Natural killer cell treated with Interleukin-12 subunit alpha and Interleukin-12 subunit beta and Interleukin-15 and Interleukin-18, amount 100 ng/mL, for 72 hours (primary cell): ENCODE measurements at regions not wholly inside any gene's neighbourhood (a gene's known extent, or its start where the extent isn't known, plus 50 kb on each side); places are given as distances from the start of the nearest gene placed in this dataset.

Experiments used
- ATAC-seq, 2 donors: fragments of 150-1000 bp; cut with Tn5 transposase in 1 of 2; sonication (Bioruptor Pico), chemical (Tn5 transposase) in 1 of 2; 2 replicates each; pipeline ENCODE4 v1.10.0; 2021
- DNase-seq: peaks from one replicate; pipeline ENCODE4 v3.0.0; 2022; ENCODE audit warnings: low spot score
- H3K27ac Mint-ChIP-seq, 2 donors: 1 replicate in 1 of 2; 2 replicates in 1 of 2; pipeline ENCODE4 v1.8.0; 2022; ENCODE audit warnings: mixed read lengths in 2 of 2, mild to moderate bottlenecking in 1 of 2, moderate library complexity in 1 of 2
- H3K27me3 Mint-ChIP-seq, 2 donors: 1 replicate in 1 of 2; 2 replicates in 1 of 2; pipeline ENCODE4 v1.8.0; 2022; ENCODE audit warnings: mixed read lengths in 2 of 2
- H3K36me3 Mint-ChIP-seq: one replicate; pipeline ENCODE4 v1.8.0; 2022; ENCODE audit warnings: mixed read lengths
- H3K4me1 Mint-ChIP-seq, 2 donors: 1 replicate in 1 of 2; 2 replicates in 1 of 2; pipeline ENCODE4 v1.8.0; 2022; ENCODE audit warnings: low read depth in 2 of 2, mixed read lengths in 2 of 2, mild to moderate bottlenecking in 1 of 2
- H3K4me3 Mint-ChIP-seq: one replicate; pipeline ENCODE4 v1.8.0; 2022; ENCODE audit warnings: mixed read lengths
- H3K9me3 Mint-ChIP-seq: 2 replicates; pipeline ENCODE4 v1.8.0; 2022; ENCODE audit warnings: mixed read lengths

DNA sequence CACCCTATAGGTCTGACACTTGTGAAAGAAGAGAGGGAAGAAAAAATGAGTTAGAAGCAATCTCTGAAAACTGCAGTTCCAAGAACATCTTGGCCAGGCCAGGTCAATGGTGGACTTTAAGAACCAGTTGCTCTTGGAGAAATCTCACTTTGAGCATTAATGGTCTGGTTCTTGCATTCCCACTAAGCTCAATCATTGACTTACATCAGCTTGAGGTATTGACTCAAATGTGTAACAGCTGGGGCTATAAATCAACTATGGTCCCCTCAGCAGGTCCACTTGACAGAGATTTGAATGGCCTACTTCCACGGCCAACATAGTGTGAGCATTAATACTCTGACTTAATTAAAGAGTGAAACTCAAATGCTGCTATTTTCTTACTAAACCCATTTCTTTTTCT is 357.8 kb upstream of the RGMB start:
- Mint-ChIP-seq H3K27ac (no peak overlapping the region), H3K4me1 (no peaks in the 10 kb centered on the region), H3K9me3 (peaks cover 6% of the 10 kb centered on the region), H3K4me3 (no peak overlapping the region), H3K36me3 (no peaks in the 10 kb centered on the region), H3K27me3 (no peaks in the 10 kb centered on the region)
- DNase-seq (no peak), ATAC-seq (no peak)

DNA sequence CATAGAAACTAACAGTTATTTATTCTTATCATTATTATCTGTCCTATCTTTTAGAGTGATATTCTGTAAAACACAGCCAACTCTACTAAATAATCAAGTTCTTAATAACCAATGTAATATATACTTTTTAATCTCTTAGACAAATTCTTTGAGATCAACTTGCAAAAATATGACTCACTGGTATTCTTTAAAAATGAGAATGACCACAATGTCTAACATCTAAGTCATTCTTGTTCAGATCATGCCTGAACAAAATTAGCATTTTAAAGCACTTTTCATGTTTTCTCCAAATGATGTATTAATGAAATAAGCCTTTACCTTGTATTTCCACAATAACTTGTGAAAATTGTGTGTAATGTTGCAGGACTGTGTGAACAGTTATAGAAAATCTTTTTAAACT is 356.9 kb upstream of the RGMB start:
- no peak for ATAC-seq
- Mint-ChIP-seq H3K4me3 (no peak overlapping the region), H3K27me3 (no peaks in the 10 kb centered on the region), H3K36me3 (no peaks in the 10 kb centered on the region), H3K4me1 (no peaks in the 10 kb centered on the region), H3K27ac (no peak overlapping the region), H3K9me3 (peaks cover 6% of the 10 kb centered on the region)
- DNase-seq = no peak

DNA sequence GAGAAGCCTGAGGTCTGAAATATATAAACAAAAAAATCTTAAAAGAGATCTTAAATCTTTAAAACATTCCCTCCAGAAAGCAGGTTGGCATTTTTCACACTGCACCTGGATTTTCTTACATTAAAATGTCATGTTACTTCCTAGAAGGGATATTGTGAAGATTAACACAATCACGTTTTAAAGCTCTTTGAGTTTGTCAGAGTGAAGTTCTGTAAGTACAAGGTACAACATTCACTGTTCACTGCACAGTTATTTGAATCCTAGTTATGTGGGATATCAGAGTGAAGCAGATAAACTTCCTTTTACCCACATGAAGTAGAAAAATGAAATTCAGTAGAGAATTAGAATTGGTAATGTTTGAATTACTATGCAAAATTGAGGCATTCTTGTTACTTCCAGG is 353.6 kb upstream of the RGMB start:
- Mint-ChIP-seq H3K36me3 (no peaks in the 10 kb centered on the region), H3K4me3 (no peak overlapping the region), H3K27ac (no peak overlapping the region), H3K9me3 (peaks cover 9% of the 10 kb centered on the region), H3K4me1 (no peaks in the 10 kb centered on the region), H3K27me3 (no peaks in the 10 kb centered on the region)
- ATAC-seq (no peak), DNase-seq (no peak)

GRCh38 chr5:98424681-98425450 is 348.6 kb upstream of the RGMB start:
- Mint-ChIP-seq H3K27me3 (no peaks in the 10 kb centered on the region), H3K4me3 (no peak overlapping the region), H3K4me1 (no peaks in the 10 kb centered on the region), H3K9me3 (peaks cover 3% of the 10 kb centered on the region), H3K27ac (no peak overlapping the region), H3K36me3 (no peaks in the 10 kb centered on the region)
- DNase-seq = no peak
- no peak for ATAC-seq

DNA sequence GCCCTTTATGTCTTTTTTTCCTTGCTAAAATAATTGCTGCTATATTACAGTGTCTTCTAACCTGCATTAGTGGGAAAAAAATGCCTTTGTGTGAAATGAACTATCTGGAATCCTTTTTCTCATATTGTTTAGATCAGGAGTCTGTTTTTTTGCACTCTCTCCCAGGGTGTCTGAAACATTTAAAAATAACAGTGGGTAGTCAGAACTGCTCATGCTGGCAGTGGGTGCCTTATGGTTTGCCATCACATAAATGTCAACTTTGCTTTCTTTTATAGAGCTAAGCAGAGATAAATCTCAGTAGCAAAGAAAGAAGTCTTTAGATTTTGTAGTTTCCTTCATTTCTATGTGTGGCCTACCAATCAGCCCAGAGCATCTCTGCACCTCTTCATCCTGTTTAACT is 347.8 kb upstream of the RGMB start:
- H3K4me3 Mint-ChIP-seq = no peak overlapping the region
- no peaks in the 10 kb centered on the region for H3K36me3 Mint-ChIP-seq
- peaks cover 3% of the 10 kb centered on the region for H3K9me3 Mint-ChIP-seq
- no peak for ATAC-seq
- no peaks in the 10 kb centered on the region for H3K4me1 Mint-ChIP-seq
- no peak for DNase-seq
- no peak overlapping the region for H3K27ac Mint-ChIP-seq
- no peaks in the 10 kb centered on the region for H3K27me3 Mint-ChIP-seq

DNA sequence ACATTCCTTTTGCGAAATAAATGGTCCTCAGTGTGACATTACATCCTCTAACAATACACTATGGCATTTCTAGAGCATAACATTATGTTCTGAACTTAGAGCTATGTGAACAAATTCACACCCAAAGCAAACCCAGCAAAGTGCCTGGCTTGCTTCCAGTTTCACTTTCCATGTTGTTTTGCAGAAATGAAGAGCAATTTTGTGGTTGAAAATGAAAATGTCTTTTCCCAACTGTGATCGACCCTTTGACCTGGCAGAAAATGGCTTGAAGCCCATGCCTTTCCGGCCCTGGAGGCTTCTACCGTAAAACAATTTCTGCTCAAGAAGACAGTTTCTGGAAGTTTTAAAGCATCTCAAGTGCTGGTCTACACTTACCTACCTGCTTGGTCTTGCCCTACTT is 344.7 kb upstream of the RGMB start:
- ATAC-seq (no peak), DNase-seq (no peak)
- H3K27ac Mint-ChIP-seq = no peak overlapping the region
- no peaks in the 10 kb centered on the region for H3K27me3 Mint-ChIP-seq
- peaks cover 3% of the 10 kb centered on the region for H3K9me3 Mint-ChIP-seq
- H3K4me3 Mint-ChIP-seq = no peak overlapping the region
- H3K36me3 Mint-ChIP-seq = no peaks in the 10 kb centered on the region
- no peaks in the 10 kb centered on the region for H3K4me1 Mint-ChIP-seq

- no peaks in the 10 kb centered on the region for H3K9me3 Mint-ChIP-seq
- ATAC-seq (no peak), DNase-seq (no peak)
- H3K27me3 Mint-ChIP-seq = no peaks in the 10 kb centered on the region
- no peaks in the 10 kb centered on the region for H3K36me3 Mint-ChIP-seq
- H3K27ac Mint-ChIP-seq = no peak overlapping the region
- H3K4me1 Mint-ChIP-seq = no peaks in the 10 kb centered on the region
- no peak overlapping the region for H3K4me3 Mint-ChIP-seq
These were observed 341.1 kb upstream of the RGMB start for GRCh38 chr5:98432378-98432777.

GRCh38 chr5:98433022-98433421 is 340.4 kb upstream of the RGMB start:
- no peaks in the 10 kb centered on the region for H3K36me3 Mint-ChIP-seq
- ATAC-seq (no peak), DNase-seq (no peak)
- H3K4me1 Mint-ChIP-seq = no peaks in the 10 kb centered on the region
- no peaks in the 10 kb centered on the region for H3K9me3 Mint-ChIP-seq
- no peak overlapping the region for H3K4me3 Mint-ChIP-seq
- no peaks in the 10 kb centered on the region for H3K27me3 Mint-ChIP-seq
- H3K27ac Mint-ChIP-seq = no peak overlapping the region

GRCh38 chr5:98433673-98434072 is 339.8 kb upstream of the RGMB start:
- Mint-ChIP-seq H3K27ac (no peak overlapping the region), H3K4me1 (no peaks in the 10 kb centered on the region), H3K4me3 (no peak overlapping the region), H3K27me3 (no peaks in the 10 kb centered on the region), H3K9me3 (no peaks in the 10 kb centered on the region), H3K36me3 (no peaks in the 10 kb centered on the region)
- DNase-seq (no peak), ATAC-seq (no peak)

DNA sequence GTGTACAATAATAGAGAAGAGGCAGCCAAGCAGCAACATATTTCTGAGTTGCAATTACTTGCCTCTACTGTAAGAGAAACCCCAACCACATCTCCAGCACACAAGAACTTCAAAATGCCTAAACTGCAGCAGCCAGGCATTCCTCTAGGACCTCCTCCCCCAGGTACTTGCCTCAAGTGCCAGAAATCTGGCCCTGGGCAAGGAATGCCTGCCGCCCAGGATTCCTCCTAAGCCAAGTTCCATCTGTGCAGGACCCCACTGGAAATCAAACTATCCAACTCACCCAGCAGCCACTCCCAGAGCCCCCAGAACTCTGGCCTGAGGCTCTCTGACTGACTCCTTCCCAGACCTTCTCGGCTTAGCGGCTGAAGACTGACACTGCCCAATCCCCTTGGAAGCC is 336.8 kb upstream of the RGMB start:
- H3K27me3 Mint-ChIP-seq = no peaks in the 10 kb centered on the region
- no peaks in the 10 kb centered on the region for H3K4me1 Mint-ChIP-seq
- DNase-seq (no peak), ATAC-seq (no peak)
- peaks cover 3% of the 10 kb centered on the region for H3K9me3 Mint-ChIP-seq
- H3K4me3 Mint-ChIP-seq = no peak overlapping the region
- peaks cover 4% of the 10 kb centered on the region for H3K36me3 Mint-ChIP-seq
- H3K27ac Mint-ChIP-seq = no peak overlapping the region

DNA sequence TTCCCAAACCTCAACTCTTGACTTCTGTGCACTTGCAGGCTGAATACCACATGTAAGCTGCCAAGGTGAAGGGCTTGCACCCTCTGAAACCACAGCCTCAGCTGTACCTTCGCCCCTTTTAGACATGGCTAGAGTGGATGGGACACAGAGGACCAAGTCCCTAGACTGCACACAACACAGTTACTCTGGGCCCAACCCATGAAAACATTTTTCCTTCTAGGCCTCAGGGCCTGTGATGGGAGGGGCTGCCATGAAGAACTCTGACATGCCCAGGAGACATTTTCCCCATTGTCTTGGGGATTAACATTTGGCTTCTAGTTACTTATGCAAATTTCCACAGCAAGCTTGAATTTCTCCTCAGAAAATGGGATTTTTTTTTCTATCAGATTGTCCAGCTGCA is 331.0 kb upstream of the RGMB start:
- Mint-ChIP-seq H3K9me3 (peaks cover 15% of the 10 kb centered on the region), H3K27me3 (no peaks in the 10 kb centered on the region), H3K4me3 (no peak overlapping the region), H3K27ac (no peak overlapping the region), H3K36me3 (peaks cover 9% of the 10 kb centered on the region), H3K4me1 (no peaks in the 10 kb centered on the region)
- ATAC-seq (no peak), DNase-seq (no peak)

DNA sequence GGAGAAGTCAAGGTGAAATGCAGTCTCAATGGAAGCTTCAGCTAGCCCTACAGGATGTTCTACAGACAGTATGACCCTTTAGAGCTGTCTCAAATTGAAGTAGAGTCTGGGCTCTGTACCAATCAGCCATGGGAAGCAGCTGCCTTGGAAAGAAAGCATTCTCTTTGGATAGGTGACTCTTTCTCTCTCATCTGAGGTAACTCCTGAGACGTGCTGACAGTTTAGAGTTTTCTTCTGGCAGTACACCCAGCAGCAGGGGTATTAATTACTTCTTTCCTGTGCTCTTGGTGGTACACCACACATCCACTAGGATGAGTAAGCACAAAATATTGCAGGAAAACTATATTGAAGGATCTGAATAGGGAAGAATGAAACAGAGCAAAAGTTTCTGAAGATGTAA is 329.6 kb upstream of the RGMB start:
- no peaks in the 10 kb centered on the region for H3K27me3 Mint-ChIP-seq
- no peak for ATAC-seq

GRCh38 chr5:98453296-98453695 is 320.2 kb upstream of the RGMB start:
- Mint-ChIP-seq H3K4me1 (no peaks in the 10 kb centered on the region), H3K9me3 (peaks cover 11% of the 10 kb centered on the region), H3K36me3 (no peaks in the 10 kb centered on the region), H3K27me3 (no peaks in the 10 kb centered on the region), H3K4me3 (no peak overlapping the region), H3K27ac (no peak overlapping the region)
- DNase-seq = no peak
- no peak for ATAC-seq

More for the DNA sequence above, 329.6 kb upstream of the RGMB start:
- Mint-ChIP-seq H3K4me1 (no peaks in the 10 kb centered on the region), H3K36me3 (peaks cover 9% of the 10 kb centered on the region), H3K9me3 (peaks cover 15% of the 10 kb centered on the region), H3K27ac (no peak overlapping the region), H3K4me3 (no peak overlapping the region)
- DNase-seq = no peak

- Mint-ChIP-seq H3K36me3 (no peaks in the 10 kb centered on the region), H3K4me3 (no peak overlapping the region), H3K27me3 (no peaks in the 10 kb centered on the region), H3K4me1 (no peaks in the 10 kb centered on the region), H3K9me3 (peaks cover 9% of the 10 kb centered on the region), H3K27ac (no peak overlapping the region)
- no peak for DNase-seq
- no peak for ATAC-seq
These were observed 319.1 kb upstream of the RGMB start for GRCh38 chr5:98454407-98454806.

- Mint-ChIP-seq H3K27me3 (no peaks in the 10 kb centered on the region), H3K4me1 (no peaks in the 10 kb centered on the region), H3K27ac (no peak overlapping the region), H3K9me3 (peaks cover 8% of the 10 kb centered on the region), H3K4me3 (no peak overlapping the region), H3K36me3 (no peaks in the 10 kb centered on the region)
- DNase-seq (no peak), ATAC-seq (no peak)
These were observed 318.6 kb upstream of the RGMB start for GRCh38 chr5:98454904-98455303.
